ENCODE measurements at regions not wholly inside any gene's neighbourhood (a gene's known extent, or its start where the extent isn't known, plus 50 kb on each side); places are given as distances from the start of the nearest gene placed in this dataset.

DNA sequence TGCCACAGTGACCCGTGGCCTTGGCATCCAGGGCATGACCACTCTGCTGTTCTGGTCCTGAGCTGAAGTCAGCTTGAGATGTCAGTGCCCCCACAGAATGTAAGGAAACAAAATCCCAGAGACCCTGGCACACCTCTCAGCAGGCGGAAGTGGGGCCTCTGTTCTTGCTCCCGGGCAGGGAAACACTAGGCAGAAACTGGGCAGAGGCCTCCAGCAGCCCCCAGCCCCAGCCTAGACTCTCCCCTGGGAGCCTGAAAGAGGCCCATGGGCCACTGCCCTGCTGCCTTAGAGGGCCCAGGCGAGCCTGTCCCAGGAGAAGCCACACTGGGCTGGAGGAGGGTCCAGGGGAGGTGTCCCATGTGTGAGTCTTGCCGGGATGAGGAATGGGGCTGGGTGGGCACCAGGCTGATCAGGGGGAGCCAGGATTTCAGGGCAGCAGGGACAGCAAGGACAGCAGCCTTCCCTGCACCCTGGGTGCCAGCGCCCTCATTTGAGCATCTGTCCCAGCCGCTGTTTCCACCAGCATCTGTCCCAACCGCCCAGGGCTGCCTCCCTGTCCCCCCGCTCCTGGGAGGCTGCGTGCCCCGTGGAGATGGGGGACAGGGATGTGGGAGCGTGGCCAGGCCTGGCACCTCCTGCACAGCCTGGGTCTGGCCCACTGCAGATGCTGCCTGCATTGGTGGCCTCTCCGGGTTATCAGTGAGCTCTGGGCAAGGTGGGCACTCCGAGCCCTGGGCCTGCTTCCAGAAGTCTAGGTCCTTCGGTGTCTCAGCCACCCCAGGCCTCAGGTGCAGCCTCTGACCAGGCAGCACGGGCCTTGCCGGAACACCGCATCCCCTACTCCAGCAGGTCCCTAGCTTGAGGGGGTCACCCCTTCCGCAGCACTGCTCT, 1072.4 kb downstream of the BRD1 start:
- DNase-seq: no peak

DNA sequence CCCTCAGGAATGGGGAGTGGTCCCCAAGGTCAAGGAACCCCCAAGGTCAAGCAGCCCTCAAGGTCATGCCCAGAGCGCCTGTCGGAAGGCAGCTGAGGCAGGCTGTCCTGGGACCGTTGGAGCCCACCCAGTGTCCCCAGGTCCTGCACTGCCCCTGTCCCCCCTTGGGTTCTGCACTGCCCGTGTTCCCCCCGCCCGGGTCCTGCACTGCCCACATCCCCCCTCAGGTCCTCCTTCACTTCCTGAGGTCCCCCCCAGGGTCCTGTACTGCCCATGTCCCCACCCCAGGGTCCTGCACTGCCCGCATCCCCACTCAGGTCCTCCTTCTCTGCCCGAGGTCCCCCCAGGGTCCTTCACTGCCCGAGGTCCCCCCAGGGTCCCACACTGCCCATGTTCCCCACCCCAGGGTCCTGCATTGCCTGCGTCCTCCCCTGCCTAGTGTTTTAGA, 1073.0 kb downstream of the BRD1 start:
- DNase-seq: no peak

DNA sequence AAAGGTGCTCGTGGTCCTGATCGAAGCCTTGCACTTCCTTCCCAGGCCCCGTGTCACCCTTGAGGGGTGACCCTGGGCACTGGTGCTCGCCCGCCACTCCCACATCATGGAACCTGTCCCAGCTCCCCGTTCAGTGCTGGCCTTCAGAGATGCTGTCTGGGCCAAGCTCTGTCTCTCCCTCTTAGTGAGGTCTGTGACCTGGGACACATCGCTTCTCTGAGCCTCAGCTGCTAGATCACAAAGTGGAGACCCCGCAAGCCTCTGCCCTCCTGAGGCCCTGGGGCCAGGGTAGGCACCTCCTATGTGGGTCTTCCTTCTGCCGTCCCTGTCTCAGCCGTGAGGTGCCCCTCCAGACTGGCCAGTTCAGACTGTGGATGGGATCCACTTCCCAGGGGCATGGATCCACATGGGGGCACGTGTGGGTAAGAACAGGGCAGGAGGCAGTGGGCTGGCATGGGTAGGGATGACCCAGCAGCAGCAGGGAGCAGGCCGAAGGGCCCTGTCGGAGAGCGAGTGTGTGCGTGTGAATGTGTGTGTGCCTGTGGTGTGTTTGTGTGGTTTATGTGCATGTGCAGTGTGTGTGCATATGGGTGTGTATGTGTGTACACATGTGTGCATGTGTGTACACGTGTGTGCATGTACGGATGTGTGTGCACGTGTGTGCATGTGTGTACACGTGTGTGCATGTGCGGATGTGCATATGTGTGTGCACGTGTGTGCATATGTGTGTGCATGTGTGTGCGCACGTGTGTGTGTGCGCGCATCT, 1073.7 kb downstream of the BRD1 start:
- no peak for DNase-seq

DNA sequence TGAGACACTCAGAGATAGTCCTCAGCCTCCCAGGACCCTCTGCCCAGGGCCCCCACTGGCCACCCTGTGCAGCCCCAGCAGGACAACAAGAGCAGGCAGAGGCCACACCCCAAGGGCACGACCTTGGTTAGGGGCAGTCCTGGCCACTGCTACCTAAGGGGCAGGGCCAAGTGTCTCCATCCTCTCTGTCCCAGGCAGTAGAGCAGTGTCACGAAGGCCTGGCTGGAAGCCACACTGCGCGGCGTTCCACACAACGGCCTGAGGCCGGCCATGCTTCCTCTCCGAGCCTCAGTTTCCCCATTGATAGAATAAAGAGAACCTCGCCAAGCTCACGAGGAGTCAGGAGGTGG, 1074.3 kb downstream of the BRD1 start:
- DNase-seq: no peak

DNA sequence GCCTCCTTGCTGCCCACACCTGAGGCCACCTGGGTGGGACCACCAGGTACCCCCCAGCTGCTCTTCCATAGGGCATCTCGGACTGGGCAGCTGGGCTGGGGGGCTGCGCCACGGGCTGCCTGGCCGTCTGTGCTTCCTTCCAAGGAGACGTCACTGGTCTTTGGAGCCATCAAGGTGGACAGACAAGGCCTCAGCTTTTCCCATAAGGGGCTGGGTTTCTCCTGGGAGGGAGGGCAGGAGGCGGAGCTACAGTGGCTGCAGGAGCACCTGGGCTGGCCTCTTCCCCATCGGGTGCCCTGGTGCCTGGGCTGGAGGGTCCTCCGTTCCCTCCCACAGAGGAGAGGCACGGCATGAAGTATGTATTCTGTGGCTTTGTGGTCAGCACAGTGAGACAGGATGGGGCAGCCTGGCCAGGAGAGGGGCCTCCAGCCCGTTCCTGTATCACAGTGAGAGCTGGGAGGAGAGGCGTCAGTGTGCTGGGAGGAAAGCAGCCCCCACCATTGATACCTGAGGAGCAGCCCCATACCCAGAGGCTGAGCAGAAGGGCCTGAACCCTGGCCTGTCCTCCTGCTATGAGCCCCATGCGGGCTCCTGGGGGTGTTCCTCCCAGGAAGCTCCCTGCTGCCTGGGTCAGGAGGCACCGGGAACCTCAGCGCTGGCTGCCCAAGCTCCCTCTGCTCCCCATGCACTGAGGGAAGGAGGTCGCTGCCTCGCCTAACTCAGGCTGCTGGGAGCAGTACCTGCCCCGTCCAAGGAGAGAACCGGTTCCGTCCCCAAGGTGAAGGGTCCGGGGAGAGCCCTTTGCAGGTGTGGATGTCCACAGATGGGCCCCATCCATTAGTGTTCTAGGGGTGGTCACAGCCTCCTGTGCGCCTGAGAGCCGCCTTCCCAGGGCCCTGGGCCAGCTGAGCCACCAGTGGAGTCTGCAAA, 1075.0 kb downstream of the BRD1 start:
- no peak for DNase-seq

DNA sequence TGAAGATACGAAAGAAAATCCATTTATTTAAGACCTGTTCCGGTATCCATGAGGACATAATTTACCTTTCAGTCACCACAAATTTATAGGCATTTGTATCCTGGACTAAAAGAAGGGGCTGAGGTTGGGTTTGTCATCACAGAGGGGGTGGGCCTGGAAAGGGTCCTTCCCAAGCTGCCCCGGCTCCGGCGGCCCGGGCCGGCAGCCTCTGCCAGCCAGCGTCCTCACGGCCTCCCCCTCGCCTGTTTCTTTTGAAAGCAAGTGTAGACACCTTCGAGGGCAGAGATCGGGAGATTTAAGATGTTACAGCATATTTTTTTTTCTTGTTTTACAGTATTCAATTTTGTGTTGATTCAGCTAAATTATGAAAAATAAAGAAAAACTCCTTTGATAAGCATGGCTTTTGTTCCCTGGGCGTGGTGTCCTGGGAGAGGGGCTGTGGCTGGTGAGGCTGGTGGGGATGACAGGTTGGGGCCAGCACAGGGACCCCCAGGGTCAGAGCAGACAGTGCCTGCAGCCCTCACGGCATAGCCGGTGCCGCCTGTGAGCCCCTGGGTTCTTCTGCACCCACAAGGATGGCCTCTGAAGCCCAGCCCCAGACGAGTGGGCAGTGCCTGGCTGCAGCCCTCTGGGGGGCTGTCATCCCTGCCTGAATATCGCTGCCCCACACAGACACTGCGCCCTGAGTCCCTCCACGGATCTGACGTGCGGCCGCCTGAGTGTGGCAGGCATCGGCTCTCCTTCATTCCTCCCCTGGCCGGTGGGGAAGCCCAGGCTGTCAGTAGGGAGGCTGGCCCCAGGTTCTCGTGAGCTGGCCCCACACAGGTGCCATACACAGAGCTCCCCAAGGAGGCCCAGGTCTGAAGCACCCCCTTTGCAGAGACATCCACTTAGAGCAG, 1075.9 kb downstream of the BRD1 start:
- DNase-seq: no peak

DNA sequence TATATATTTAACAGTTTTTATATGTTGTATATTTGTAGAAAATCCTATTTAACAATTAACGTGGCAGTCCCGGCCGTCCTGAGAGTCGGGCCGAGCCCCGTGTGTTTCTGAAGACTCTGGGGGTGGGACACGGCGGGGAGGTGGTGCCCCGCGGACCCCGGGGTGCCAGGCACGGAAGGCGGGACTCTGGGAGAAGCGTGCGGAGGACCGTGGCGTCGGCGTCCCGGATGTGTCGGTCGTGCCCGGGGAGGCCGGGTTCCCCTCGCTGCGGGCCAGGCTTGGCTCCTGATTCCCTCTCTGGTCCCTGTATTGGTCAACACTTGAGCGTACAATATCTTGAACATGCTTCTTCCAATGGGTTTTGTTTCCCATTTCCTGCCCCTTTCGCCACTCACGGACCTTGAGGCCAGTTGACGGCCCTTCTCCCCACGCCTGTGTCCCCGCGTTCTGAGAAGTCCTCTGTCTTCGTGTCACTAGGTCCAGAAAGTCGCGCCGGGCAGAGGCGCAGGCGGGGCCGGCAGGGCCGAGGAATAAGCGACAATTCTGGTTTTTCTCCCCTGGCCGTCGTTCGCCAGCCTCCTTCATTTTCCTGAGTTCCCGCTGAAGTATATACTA, 1076.7 kb downstream of the BRD1 start:
- DNase-seq: no peak

DNA sequence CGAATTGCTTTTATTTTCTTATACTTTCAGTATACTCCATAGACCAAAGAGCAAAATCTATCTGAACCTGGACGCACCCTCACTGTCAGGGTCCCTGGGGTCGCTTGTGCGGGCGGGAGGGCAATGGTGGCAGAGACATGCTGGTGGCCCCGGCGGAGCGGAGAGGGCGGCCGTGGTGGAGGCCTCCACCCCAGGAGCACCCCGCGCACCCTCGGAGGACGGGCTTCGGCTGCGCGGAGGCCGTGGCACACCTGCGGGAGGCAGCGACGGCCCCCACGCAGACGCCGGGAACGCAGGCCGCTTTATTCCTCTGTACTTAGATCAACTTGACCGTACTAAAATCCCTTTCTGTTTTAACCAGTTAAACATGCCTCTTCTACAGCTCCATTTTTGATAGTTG, 1077.4 kb downstream of the BRD1 start:
- DNase-seq: no peak

DNA sequence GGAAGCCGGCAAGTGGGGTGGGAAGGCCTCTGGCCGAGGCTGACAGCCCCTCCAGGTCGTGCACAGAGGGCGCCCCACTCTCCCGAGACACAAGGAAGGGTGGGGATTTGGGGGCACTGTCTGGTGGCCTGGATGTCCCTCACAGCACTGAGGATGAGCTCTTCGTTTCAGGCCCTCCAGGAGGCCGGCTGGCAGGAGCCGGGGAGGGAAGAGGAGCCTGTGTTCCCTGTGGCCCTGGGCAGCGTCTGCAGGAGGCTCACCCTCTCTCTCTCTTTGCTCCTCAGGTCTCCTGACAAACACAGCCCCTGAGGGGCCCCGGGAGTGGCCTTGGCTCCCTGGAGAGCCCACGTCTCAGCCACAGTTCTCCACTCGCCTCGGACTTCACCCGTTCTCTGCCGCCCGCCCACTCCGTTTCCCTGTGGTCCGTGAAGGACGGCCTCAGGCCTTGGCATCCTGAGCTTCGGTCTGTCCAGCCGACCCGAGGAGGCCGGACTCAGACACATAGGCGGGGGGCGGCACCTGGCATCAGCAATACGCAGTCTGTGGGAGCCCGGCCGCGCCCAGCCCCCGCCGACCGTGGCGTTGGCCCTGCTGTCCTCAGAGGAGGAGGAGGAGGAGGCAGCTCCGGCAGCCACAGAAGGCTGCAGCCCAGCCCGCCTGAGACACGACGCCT, 1078.0 kb downstream of the BRD1 start:
- DNase-seq: no peak

DNA sequence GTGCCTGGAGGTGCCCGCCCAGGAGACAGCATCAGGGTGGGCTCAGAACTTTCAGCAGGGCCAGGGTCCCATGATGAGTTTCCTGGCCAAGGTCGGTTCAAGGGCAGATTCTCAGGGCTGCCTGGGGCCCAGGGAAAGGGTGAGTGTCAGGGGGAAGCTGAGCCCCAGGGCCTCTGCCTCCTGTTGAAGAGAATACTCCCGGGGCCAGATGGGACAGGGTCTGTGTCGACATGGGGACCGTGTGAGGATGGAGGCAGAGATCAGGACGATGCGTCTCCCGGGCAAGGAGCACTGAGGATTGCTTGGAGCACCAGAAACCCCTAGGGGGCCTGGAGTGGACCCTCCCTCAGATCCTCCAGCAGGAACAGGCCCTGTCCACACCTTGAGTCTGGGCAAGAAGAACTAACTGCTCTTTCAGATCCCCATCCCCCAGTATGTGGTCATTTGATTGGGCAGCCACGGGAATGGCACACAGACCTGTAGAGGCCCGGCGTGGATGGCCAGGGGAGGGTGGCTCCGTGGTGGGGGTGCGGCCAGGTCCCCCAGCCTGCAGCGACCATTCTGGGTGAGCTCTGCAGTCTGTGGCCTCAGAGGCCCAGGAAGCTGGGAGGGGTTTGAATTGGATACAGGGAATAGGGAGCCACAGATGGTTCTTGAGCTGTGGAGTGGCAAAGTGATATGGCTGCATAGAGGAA, 1078.7 kb downstream of the BRD1 start:
- DNase-seq: no peak

DNA sequence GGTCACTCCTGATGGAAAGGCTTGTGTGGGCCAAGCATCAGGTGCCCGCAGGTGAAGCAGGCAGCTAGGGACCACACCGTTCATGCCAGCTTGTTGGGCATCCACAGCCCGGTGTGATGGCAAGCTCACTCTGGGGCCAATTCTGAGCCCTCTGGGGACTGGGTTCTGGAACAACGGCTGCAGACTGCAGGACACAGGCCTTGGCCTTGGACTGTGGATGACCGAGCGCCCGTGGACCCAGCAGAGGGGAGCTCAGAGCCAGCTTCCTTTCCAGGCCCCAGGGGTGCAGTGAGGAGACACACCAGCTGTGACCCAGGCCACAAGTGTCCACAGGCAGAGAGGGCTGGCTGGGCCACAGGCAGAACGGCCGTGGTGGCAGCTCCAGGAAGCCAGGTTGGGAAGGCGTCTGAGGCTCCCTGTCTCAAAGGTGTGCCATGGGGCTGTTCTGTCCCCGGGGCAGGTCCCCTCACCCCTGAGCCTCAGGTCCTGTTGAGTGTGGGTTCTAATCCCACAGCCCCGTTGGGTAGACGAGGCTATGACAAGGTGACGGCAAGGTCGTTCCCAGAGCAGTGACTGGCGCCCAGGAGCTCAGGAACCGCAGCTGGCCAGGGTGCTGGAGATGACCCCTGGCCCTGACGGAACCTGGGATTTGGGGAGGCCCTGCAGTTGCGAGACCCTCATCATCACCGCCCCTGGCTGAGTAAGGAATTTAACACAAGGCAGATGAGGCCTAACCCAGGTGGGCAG, 1079.4 kb downstream of the BRD1 start:
- DNase-seq: no peak

DNA sequence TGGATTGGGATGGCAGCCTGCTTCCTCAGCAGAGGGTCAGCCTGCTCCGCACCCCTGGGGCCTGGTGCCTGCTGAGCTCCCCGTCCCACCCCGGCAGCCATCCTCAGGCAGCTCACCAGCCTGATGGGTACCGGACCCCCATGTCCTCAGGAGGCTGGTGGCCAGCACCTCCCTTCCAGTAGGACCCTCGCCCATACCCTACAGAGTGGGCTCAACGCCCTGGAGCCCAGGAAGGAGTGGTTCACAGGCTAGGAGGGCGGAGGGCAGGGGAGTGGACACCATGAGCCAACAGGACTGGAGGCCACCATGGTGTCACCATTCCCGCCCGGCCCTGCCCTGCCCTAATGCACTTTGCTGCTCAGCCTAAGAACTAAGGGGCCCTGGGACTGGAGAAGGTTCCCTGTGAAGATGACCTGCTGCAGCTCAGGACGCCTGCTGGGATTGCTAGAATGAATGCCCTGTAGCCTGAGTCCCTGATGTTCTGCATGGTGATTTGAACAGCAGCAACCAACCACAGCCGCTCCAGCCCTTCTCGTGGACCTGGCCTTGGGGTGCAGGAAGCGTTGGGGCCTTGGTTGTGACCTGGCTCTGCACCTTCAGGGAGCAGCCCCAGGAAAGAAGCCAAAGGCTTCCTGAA, 1080.8 kb downstream of the BRD1 start:
- DNase-seq: no peak

DNA sequence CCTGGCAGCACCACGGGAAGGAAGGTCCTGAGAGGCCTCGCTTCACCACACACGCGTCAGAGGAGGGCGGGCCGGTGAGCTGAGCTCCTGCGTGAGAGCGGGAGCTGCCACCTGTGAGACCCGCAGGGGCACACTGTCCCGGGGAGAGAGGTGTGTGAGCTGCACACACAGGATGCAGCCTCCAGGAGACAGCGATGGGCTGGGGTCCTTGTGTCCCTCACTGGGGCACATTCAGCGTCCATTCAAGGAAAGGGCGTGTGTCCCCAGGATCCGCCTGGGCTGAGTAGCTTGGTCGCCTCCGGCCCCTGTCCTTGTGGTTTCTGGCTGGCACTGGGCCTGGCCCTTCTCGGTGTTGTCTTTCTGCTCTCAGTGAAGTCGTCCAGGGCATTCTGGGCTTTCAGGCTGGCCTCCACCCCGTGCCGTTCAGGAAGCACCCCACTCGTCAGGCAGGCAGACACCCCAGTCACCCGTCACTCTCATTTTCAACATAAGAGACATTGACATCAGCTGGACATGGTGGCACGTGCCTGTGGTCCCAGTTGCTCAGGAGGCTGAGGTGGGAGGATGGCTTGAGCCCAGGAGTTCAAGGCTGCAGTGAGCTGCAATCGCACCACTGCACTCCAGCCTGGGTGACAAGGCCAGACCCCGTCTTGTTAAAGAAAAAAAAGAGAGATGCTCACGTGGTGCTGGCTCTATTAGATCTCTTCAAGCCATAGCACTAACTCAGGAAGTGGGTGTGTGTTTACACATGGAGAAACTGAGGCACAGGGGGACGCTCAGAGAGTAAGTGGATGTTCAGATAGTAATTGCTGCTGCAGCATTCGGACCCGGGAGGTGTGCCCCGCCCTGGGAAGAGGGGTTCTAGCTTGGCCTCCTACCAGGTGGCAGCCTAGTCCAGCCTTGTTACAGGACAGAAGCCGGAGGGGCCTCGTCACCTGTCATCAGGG, 1081.6 kb downstream of the BRD1 start:
- DNase-seq: no peak

DNA sequence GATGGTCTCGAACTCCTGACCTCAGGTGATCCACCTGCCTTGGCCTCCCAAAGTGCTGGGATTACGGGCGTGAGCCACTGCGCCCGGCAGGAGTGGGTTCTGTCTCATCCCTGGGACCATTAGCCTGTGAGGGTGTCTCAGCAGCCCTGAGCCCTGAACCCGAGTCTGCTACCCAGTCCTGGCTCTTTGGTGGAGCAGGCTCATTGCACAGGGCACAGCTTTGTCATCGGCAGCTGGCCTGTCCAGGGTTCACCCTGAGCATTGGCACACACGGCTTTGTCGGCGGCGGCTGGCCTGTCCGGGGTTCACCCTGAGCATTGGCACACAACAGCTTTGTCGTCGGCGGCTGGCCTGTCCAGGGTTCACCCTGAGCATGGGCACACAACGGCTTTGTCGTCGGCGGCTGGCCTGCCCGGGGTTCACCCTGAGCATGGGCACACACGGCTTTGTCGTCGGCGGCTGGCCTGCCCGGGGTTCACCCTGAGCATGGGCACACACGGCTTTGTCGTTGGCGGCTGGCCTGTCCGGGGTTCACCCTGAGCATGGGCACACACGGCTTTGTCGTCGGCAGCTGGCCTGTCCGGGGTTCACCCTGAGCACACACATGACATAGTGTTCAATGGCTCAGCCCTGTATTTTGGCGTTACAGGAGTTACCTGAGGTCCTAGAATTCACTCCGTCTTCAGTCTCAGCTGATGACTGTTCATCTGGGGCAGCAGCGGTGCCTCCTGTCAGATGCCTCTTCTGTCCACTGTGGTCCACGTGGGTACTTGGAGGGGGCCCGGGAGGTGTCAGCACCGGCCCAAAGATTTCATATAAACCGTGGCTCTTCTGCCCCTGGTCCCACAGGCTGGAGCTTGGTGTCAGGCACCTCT, 1082.5 kb downstream of the BRD1 start:
- DNase-seq: no peak

DNA sequence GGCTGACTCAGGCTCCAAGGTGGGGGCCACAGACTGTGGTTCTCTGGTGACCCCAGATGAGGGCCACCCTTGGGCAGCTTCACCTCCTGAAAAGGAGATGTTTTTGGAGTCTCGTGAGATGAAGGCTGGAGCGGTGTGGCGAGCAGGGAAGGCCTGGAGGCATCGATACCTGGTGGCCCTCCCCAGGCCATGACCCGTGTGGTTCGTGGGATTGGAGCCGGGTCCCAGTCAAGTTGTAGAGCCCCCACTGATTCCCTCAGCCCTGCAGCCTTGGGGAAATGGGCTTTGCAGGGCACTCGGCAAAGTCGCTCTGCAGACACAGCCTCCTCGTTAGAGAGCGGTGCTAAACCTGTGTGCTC, 1083.4 kb downstream of the BRD1 start:
- no peak for DNase-seq

DNA sequence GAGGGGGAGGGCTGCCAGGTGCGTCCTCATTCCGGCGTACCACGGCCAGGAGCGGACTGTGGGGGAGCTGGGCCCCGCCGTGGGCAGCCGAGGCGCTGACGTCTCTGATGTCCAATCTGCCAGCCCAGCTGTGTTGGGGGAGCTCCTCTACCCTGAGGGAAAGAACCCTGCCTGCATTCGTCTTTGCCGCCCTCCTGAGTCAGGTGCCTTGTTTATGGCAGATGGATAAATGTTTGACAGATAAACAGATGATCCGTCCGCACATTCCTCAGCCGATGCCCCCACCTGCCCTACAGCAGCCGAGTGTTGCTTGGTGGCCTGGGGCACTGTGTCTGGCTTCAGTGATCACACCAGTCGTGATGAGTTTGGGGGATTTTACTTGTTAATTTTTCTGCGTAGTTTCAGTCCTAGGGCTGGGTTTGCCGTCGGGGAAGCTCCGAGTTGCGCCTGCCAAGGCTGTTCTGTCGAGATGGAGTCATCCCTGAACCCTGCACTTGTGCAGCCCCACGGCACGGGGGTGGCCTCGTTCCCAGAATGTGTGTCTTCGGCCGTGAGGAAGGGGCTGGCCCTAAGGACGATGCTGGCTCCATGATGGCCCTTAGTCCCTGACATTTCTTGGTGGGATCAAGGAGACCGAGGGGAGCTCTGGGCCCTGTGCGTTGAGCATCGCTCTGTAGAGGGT, 1083.9 kb downstream of the BRD1 start:
- DNase-seq: no peak

Data from NCI-H1417 treated with DMSO at 0.1 percent for 48 hours (cell line).